Spleen (tissue), 11 donors: ENCODE measurements at regions not wholly inside any gene's neighbourhood (a gene's known extent, or its start where the extent isn't known, plus 50 kb on each side); places are given as distances from the start of the nearest gene placed in this dataset.
"Not testable (repeated sequence)": the region's sequence is repeated elsewhere in the genome, so short reads cannot be mapped to it uniquely, and the experiment has no call there.

Source experiments
- DNase-seq: peaks from one replicate; pipeline ENCODE4 v3.0.0-alpha.2; 2020
- H3K27ac ChIP-seq, 8 donors: fragments of 200-600 bp; sonication (generic) in 7 of 8; 1 replicate in 4 of 8; 2 replicates in 4 of 8; pipeline versions ENCODE4 v1.5.0 to v1.8.0; 2016 to 2021; ENCODE audit warnings: inconsistent platforms in 4 of 8, mild to moderate bottlenecking in 4 of 8, moderate library complexity in 1 of 8
- H3K27me3 ChIP-seq, 7 donors: fragments of 200-600 bp; sonication (generic) in 6 of 7; replicated peaks in 1 of 7; 1 replicate in 4 of 7; 2 replicates in 3 of 7; pipeline versions ENCODE4 v1.5.0 to v1.8.0; 2016 to 2021; ENCODE audit warnings: inconsistent platforms in 3 of 7, mild to moderate bottlenecking in 1 of 7
- H3K36me3 ChIP-seq, 6 donors: fragments of 200-600 bp; sonication (generic) in 5 of 6; 1 replicate in 4 of 6; 2 replicates in 2 of 6; pipeline versions ENCODE4 v1.5.0 to v1.8.0; 2016 to 2021; ENCODE audit warnings: inconsistent platforms in 2 of 6
- H3K4me1 ChIP-seq, 6 donors: fragments of 200-600 bp; sonication (generic) in 5 of 6; 1 replicate in 3 of 6; 2 replicates in 3 of 6; pipeline versions ENCODE4 v1.5.0 to v1.8.0; 2016 to 2021; ENCODE audit warnings: inconsistent platforms in 3 of 6
- H3K4me3 ChIP-seq, 8 donors: fragments of 200-600 bp; sonication (generic) in 7 of 8; 1 replicate in 4 of 8; 2 replicates in 4 of 8; pipeline versions ENCODE4 v1.5.0 to v1.8.0; 2016 to 2021; ENCODE audit warnings: inconsistent platforms in 4 of 8, mild to moderate bottlenecking in 4 of 8, moderate library complexity in 2 of 8
- H3K9me3 ChIP-seq, 8 donors: fragments of 200-600 bp; sonication (generic) in 7 of 8; 1 replicate in 4 of 8; 2 replicates in 4 of 8; pipeline versions ENCODE4 v1.5.0 to v1.8.0; 2016 to 2021; ENCODE audit warnings: inconsistent platforms in 4 of 8
- CTCF ChIP-seq, 11 experiments: fragments of 200-600 bp in 7 of 11; fragments of 450-650 bp in 4 of 11; sonication (generic) in 4 of 11; IDR thresholded peaks in 8 of 11; conservative IDR thresholded peaks in 3 of 11; 1 replicate in 7 of 11; 2 replicates in 4 of 11; pipeline versions ENCODE4 v1.4.0 to v1.8.0; 2016 to 2021; ENCODE audit warnings: antibody characterized with exemption in 11 of 11, inconsistent platforms in 4 of 11, mild to moderate bottlenecking in 1 of 11
- POLR2A ChIP-seq, 3 donors: fragments of 450-650 bp; IDR thresholded peaks; one replicate each; pipeline ENCODE4 v1.5.1; 2017; ENCODE audit warnings: antibody characterized with exemption in 3 of 3, mild to moderate bottlenecking in 1 of 3
- POLR2AphosphoS5 ChIP-seq, 3 donors: sonication (generic); formaldehyde crosslinking; IDR thresholded peaks; one replicate each; pipeline ENCODE4 v1.5.1; 2017; ENCODE audit warnings: antibody characterized with exemption in 3 of 3
- WGBS, 5 donors: extraction: QIAGEN DNeasy Blood & Tissue Kit in 3 of 5; methylation state at CpG; one replicate each; pipeline versions ENCODE4 v1.1.5 to v1.1.7; 2013 to 2018; 5-methylcytosine and 5-hydroxymethylcytosine counted together
- intact Hi-C: fragments of 100-400 bp; cut with DNase I; formaldehyde crosslinking; loops from one replicate; pipeline ENCODE4 v1.15.0; 2023; ENCODE audit warnings: low total_unique reads
- donor health status: healthy with polysubstance abuse.
- donor health status: DM: no; HTN: no; CAD: no; lungs with moderate emphysema.
- donor health status: DM: no; HTN: no; CAD: no.
- donor health status: Bipolar disorder and iron deficiency.
- donor health status: healthy.
- donor health status: DM: no; HTN: no; CAD: no.
- donor health status: DM: yes; HTN: yes; CAD: no.

- Histone ChIP-seq H3K4me1 (no peaks in the 10 kb centered on the region), H3K27me3 (no peaks in the 10 kb centered on the region), H3K4me3 (no peak overlapping the region), H3K9me3 (peaks cover 0 to 12% (median 8%) of the 10 kb centered on the region in 8 donors), H3K27ac (no peak overlapping the region), H3K36me3 (no peaks in the 10 kb centered on the region)
- no peak for TF ChIP-seq POLR2A (IDR thresholded peaks at IDR 0.05)
- no peak for TF ChIP-seq CTCF (IDR thresholded peaks at IDR 0.05 in 8 of 11, conservative IDR thresholded peaks at IDR 0.05 in 3 of 11)
- no peak for TF ChIP-seq POLR2AphosphoS5 (IDR thresholded peaks at IDR 0.05)
- DNase-seq = no peak
- intact Hi-C loops = no loop called here
Measured at GRCh38 chr12:74595696-74596095, 58.1 kb downstream of the ATXN7L3B start.

- H3K4me1 ChIP-seq = no peaks in the 10 kb centered on the region
- DNase-seq = no peak
- intact Hi-C loops = no loop called here
- H3K27me3 ChIP-seq = no peaks in the 10 kb centered on the region
- no peak for TF ChIP-seq POLR2A (IDR thresholded peaks at IDR 0.05)
- no peak for TF ChIP-seq POLR2AphosphoS5 (IDR thresholded peaks at IDR 0.05)
- TF ChIP-seq CTCF (IDR thresholded peaks at IDR 0.05 in 8 of 11, conservative IDR thresholded peaks at IDR 0.05 in 3 of 11) = no peak
- H3K27ac ChIP-seq = no peak overlapping the region
- no peaks in the 10 kb centered on the region for H3K36me3 ChIP-seq
- H3K4me3 ChIP-seq = no peak overlapping the region
- H3K9me3 ChIP-seq = peaks cover 0 to 13% (median 8%) of the 10 kb centered on the region in 8 donors
Measured at GRCh38 chr12:74598819-74599218, 61.2 kb downstream of the ATXN7L3B start.

- TF ChIP-seq POLR2A (IDR thresholded peaks at IDR 0.05) = no peak
- TF ChIP-seq POLR2AphosphoS5 (IDR thresholded peaks at IDR 0.05) = no peak
- TF ChIP-seq CTCF (IDR thresholded peaks at IDR 0.05 in 8 of 11, conservative IDR thresholded peaks at IDR 0.05 in 3 of 11) = no peak
- H3K4me1 ChIP-seq = no peaks in the 10 kb centered on the region
- DNase-seq = no peak
- no peaks in the 10 kb centered on the region for H3K27me3 ChIP-seq
- intact Hi-C loops = no loop called here
- no peak overlapping the region for H3K27ac ChIP-seq
- WGBS, 5 donors = 20 to 56% (median 28%) methylated on average over 1 of the region's 1 CpG
- no peak overlapping the region for H3K4me3 ChIP-seq
- no peaks in the 10 kb centered on the region for H3K36me3 ChIP-seq
- peaks cover 0 to 13% (median 8%) of the 10 kb centered on the region in 8 donors for H3K9me3 ChIP-seq
Measured at GRCh38 chr12:74599932-74600331, 62.3 kb downstream of the ATXN7L3B start.

GRCh38 chr12:74600817-74601216, 63.2 kb downstream of the ATXN7L3B start:
- intact Hi-C loops, H3K4me3 ChIP-seq, DNase-seq, H3K27ac ChIP-seq, H3K27me3 ChIP-seq, H3K4me1 ChIP-seq, H3K36me3 ChIP-seq: not testable (repeated sequence)
- peaks cover 0 to 13% (median 8%) of the 10 kb centered on the region in 8 donors for H3K9me3 ChIP-seq
